ENCODE measurements at regions not wholly inside any gene's neighbourhood (a gene's known extent, or its start where the extent isn't known, plus 50 kb on each side); places are given as distances from the start of the nearest gene placed in this dataset.
"Not testable (repeated sequence)": the region's sequence is repeated elsewhere in the genome, so short reads cannot be mapped to it uniquely, and the experiment has no call there.

- no peak for DNase-seq (ENCODE audit: low read depth)
- TF ChIP-seq CTCF (IDR thresholded peaks at IDR 0.05; ENCODE audit: low read depth, low read length, missing control alignments) = no peak
- H3K4me3 ChIP-seq (ENCODE audit: low read depth, low read length) = no peak overlapping the region
These were observed 233.9 kb upstream of the C1orf174 start for GRCh38 chr1:4133939-4134321.

GRCh38 chr1:4135853-4136252, 235.8 kb upstream of the C1orf174 start:
- not testable (repeated sequence) for DNase-seq (ENCODE audit: low read depth); H3K4me3 ChIP-seq (ENCODE audit: low read depth, low read length)

GRCh38 chr1:4137621-4138415, 237.7 kb upstream of the C1orf174 start:
- no peak for TF ChIP-seq CTCF (IDR thresholded peaks at IDR 0.05; ENCODE audit: low read depth, low read length, missing control alignments)
- no peak for DNase-seq (ENCODE audit: low read depth)
- no peak overlapping the region for H3K4me3 ChIP-seq (ENCODE audit: low read depth, low read length)

- no peak for DNase-seq (ENCODE audit: low read depth)
- no peak overlapping the region for H3K4me3 ChIP-seq (ENCODE audit: low read depth, low read length)
- no peak for TF ChIP-seq CTCF (IDR thresholded peaks at IDR 0.05; ENCODE audit: low read depth, low read length, missing control alignments)
These were observed 239.6 kb upstream of the C1orf174 start for GRCh38 chr1:4139646-4140045.

- no peak for DNase-seq (ENCODE audit: low read depth)
- H3K4me3 ChIP-seq (ENCODE audit: low read depth, low read length) = no peak overlapping the region
- no peak for TF ChIP-seq CTCF (IDR thresholded peaks at IDR 0.05; ENCODE audit: low read depth, low read length, missing control alignments)
These were observed 240.2 kb upstream of the C1orf174 start for GRCh38 chr1:4140241-4140640.

- no peak for TF ChIP-seq CTCF (IDR thresholded peaks at IDR 0.05; ENCODE audit: low read depth, low read length, missing control alignments)
- DNase-seq (ENCODE audit: low read depth) = no peak
- no peak overlapping the region for H3K4me3 ChIP-seq (ENCODE audit: low read depth, low read length)
These were observed 240.7 kb upstream of the C1orf174 start for GRCh38 chr1:4140821-4141220.

- no peak for TF ChIP-seq CTCF (IDR thresholded peaks at IDR 0.05; ENCODE audit: low read depth, low read length, missing control alignments)
- H3K4me3 ChIP-seq (ENCODE audit: low read depth, low read length) = no peak overlapping the region
These were observed 244.4 kb upstream of the C1orf174 start for GRCh38 chr1:4144349-4144971.

More at GRCh38 chr1:4144349-4144971, 244.4 kb upstream of the C1orf174 start:
- DNase-seq (ENCODE audit: low read depth) = no peak
